Bronchial epithelial cell (primary cell): ENCODE measurements at regions not wholly inside any gene's neighbourhood (a gene's known extent, or its start where the extent isn't known, plus 50 kb on each side); places are given as distances from the start of the nearest gene placed in this dataset.
A peak's percentile ranks its signal among the peaks of the same experiment; 100 is the strongest.
"Not testable (repeated sequence)": the region's sequence is repeated elsewhere in the genome, so short reads cannot be mapped to it uniquely, and the experiment has no call there.

Source experiments
- DNase-seq: peaks from one replicate; pipeline ENCODE4 v3.0.0-alpha.2; 2010; ENCODE audit warnings: low read depth
- FAIRE-seq: peaks from 2 replicates; lab custom pipeline; 2011; peaks lifted over from hg19 to GRCh38; lab: Jason Lieb, UNC
- H3K27me3 ChIP-seq: 2 replicates; pipeline ENCODE4 v1.5.1; 2011; ENCODE audit warnings: low read length; ENCODE audit not compliant: control insufficient read depth, insufficient read depth
- H3K36me3 ChIP-seq: 2 replicates; pipeline ENCODE4 v1.5.1; 2011; ENCODE audit warnings: low read length; ENCODE audit not compliant: control insufficient read depth, insufficient read depth
- H3K4me3 ChIP-seq: 2 replicates; pipeline ENCODE4 v1.5.1; 2011; ENCODE audit warnings: mild to moderate bottlenecking, low read depth, low read length, control low read depth
- TF ChIP-seq, protein P1 (sequence below): IDR thresholded peaks from 2 replicates; pipeline ENCODE4 v1.5.1; 2011; ENCODE audit warnings: mild to moderate bottlenecking, moderate library complexity, low read length, control low read depth, inconsistent platforms; ENCODE audit not compliant: insufficient read depth, severe bottlenecking

DNA sequence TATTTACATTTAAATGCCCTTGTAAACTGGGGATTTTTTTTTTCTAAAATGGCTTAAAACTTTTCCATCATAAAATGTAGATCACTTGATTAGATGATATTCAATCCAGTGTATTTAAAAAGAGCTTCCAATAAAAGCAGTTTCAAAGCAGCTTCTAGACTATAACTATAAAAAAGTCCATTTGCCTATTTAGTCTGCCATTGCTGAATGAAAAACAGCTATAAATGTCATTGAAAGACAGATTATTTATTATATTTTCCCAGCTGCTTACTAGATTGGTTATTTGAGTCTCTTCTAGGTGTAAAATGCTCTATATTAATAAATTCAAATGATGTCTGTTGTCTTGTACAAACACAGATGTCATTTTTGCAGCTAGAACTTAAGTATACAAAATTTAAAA is 414.8 kb downstream of the RMST start:
- Histone ChIP-seq H3K4me3 (no peak overlapping the region), H3K36me3 (no peaks in the 10 kb centered on the region), H3K27me3 (no peaks in the 10 kb centered on the region)
- FAIRE-seq = no peak
- TF ChIP-seq, protein P1, sequence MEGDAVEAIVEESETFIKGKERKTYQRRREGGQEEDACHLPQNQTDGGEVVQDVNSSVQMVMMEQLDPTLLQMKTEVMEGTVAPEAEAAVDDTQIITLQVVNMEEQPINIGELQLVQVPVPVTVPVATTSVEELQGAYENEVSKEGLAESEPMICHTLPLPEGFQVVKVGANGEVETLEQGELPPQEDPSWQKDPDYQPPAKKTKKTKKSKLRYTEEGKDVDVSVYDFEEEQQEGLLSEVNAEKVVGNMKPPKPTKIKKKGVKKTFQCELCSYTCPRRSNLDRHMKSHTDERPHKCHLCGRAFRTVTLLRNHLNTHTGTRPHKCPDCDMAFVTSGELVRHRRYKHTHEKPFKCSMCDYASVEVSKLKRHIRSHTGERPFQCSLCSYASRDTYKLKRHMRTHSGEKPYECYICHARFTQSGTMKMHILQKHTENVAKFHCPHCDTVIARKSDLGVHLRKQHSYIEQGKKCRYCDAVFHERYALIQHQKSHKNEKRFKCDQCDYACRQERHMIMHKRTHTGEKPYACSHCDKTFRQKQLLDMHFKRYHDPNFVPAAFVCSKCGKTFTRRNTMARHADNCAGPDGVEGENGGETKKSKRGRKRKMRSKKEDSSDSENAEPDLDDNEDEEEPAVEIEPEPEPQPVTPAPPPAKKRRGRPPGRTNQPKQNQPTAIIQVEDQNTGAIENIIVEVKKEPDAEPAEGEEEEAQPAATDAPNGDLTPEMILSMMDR = no peak
- DNase-seq = no peak

DNA sequence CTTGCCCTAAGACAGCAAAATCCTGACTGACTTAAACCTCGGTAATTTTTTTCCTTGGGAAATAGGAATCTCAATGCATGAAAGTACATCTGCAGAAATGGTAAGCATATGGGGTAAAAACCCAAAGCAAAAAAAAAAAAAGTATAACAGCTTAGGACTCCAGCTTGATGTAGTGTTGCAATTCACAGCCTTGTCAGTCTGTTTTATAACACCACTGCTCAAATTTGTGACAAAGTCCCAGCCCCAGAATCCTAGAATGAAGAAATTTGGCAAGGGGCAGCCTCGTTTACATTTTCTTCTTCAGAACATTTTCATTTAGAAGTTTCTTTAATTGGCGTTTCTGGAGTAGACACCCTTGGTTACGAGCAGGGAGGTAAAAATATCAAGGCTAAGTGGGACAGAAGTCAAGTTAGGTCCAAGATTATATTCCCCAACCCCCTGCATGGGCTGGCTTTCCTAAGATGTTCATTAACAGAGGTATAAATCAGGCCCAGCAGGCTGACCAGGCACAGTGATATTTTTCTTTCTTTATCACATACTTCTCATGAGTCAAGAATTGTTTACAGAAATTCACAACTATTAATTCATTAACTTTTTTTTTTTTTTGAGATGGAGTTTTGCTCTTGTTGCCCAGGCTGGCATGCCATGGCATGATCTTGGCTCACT is 424.0 kb downstream of the RMST start:
- FAIRE-seq (no peak), DNase-seq (peak; percentile 3)
- TF ChIP-seq, protein P1 = no peak

DNA sequence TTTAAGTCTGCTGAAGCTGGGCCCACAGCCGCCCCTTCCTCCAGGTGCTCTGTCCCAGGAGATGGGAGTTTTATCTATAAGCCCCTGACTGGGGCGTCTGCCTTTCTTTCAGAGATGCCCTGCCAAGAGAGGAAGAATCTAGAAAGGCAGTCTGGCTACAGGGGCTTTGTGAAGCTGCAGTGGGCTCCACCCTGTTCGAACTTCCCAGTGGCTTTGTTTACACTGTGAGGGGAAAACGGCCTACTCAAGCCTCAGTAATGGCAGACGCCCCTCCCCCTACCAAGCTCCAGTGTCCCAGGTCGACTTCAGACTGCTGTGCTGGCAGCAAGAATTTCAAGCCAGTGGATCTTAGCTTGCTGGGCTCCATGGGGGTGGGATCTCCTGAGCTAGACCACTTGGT is 435.3 kb downstream of the RMST start:
- not testable (repeated sequence) for H3K27me3 ChIP-seq, DNase-seq, H3K4me3 ChIP-seq, FAIRE-seq, H3K36me3 ChIP-seq

More for the DNA sequence above, 424.0 kb downstream of the RMST start:
- H3K4me3 ChIP-seq = no peak overlapping the region
- no peaks in the 10 kb centered on the region for H3K36me3 ChIP-seq
- H3K27me3 ChIP-seq = no peaks in the 10 kb centered on the region

DNA sequence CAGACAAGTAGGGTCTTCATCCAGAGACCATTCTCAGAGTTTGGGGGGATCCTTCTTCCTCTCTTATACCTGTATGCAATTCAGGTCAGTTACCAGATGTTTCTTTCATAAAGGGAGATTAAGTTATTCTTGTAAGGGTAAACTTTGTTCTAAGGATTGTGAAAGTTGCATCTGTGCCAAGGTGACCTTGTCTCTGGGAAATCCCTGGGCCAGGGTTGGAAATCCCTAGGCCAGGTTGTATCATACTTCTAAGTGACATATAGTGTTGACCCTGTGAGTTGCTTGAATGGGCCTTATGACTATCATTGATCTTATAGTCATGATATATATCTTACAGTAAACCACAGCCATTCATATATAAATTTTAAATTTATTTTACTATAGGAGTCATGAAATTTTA is 436.9 kb downstream of the RMST start:
- DNase-seq (no peak), FAIRE-seq (no peak)
- no peak overlapping the region for H3K4me3 ChIP-seq
- H3K36me3 ChIP-seq = no peaks in the 10 kb centered on the region
- H3K27me3 ChIP-seq = no peaks in the 10 kb centered on the region
- TF ChIP-seq, protein P1 = no peak

DNA sequence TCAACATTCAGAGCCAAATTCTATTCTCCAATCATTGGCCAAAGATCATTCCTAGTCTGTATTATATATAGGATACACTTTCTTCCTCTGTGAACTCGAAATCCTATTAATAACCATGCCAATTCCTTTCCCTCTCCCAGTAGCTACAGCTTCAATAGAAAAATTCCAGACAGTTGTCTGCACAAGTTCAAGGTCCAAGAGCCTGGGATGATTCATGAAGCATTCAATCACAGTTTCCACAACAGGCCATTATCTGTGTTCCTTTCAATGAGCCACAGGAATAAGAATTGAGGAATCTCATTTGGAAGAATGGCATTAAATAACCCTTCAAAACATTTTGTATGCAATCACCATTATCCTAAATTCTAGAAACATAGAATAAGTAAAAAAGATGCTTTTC is 437.4 kb downstream of the RMST start:
- TF ChIP-seq, protein P1 = no peak
- H3K27me3 ChIP-seq = no peaks in the 10 kb centered on the region
- FAIRE-seq (no peak), DNase-seq (peak; percentile 61)
- H3K4me3 ChIP-seq = no peak overlapping the region
- H3K36me3 ChIP-seq = no peaks in the 10 kb centered on the region

DNA sequence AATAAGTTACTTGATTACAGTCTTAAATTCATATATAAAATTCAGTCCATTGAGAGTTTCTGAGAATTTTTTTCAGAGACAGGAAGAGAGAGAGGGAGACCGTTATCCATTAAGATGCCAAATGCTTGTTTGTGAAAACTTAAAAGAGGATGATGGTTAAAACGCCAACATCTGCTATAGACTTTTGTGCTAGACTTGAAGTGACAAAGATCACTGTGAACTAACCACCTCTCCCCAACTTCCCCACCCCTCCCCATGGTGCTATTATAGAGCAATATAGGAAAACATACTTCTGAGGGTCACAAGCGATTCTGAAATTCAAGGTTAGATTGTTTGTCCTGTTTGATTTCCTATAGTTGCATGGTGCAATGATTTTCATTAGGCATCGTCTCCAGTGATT is 440.8 kb downstream of the RMST start:
- Histone ChIP-seq H3K36me3 (no peaks in the 10 kb centered on the region), H3K27me3 (no peaks in the 10 kb centered on the region), H3K4me3 (no peak overlapping the region)
- no peak for FAIRE-seq
- no peak for DNase-seq
- TF ChIP-seq, protein P1 = no peak
